SK-N-SH (cell line): ENCODE measurements at regions not wholly inside any gene's neighbourhood (a gene's known extent, or its start where the extent isn't known, plus 50 kb on each side); places are given as distances from the start of the nearest gene placed in this dataset.

Experiments
- CTCF ChIA-PET: fragments of 300-600, 350-600 bp; formaldehyde crosslinking; extraction: SDS; loops from one replicate; lab custom pipeline; 2021; lab: Yijun Ruan, JAX
- POLR2A ChIA-PET: fragments of 350-600 bp; sonication (Branson Sonifier 250); formaldehyde crosslinking; extraction: SDS; loops from one replicate; lab custom pipeline; 2020; ENCODE audit warnings: antibody characterized with exemption, inconsistent platforms; lab: Yijun Ruan, JAX
- DNase-seq: peaks from one replicate; pipeline ENCODE4 v3.0.0; 2012
- H2AFZ ChIP-seq: fragments of 200-600 bp; sonication (generic); 2 replicates; pipeline ENCODE4 v1.8.1; 2016; ENCODE audit warnings: antibody characterized with exemption, mild to moderate bottlenecking, low read depth
- H3F3A ChIP-seq: fragments of 200-600 bp; sonication (generic); replicated peaks from 2 replicates; pipeline ENCODE3; 2016; ENCODE audit warnings: antibody characterized with exemption, mild to moderate bottlenecking; ENCODE audit not compliant: insufficient read depth
- H3K27ac ChIP-seq, 2 experiments: fragments of 200-500 bp in 1 of 2; fragments of 200-600 bp in 1 of 2; sonication (Bioruptor generic) in 1 of 2; sonication (generic), shearing (Covaris generic) in 1 of 2; 2 replicates each; pipeline versions ENCODE4 v1.5.1 to v1.6.1; 2014 to 2016; ENCODE audit warnings: low read depth in 2 of 2, inconsistent platforms in 1 of 2, low read length in 1 of 2, mild to moderate bottlenecking in 1 of 2, mixed read lengths in 1 of 2
- H3K27me3 ChIP-seq: fragments of 200-600 bp; sonication (generic), shearing (Covaris generic); 2 replicates; pipeline ENCODE4 v1.6.1; 2016; ENCODE audit warnings: mixed run types; ENCODE audit not compliant: insufficient read depth
- H3K36me3 ChIP-seq, 2 experiments: fragments of 200-500 bp in 1 of 2; fragments of 200-600 bp in 1 of 2; sonication (Bioruptor generic) in 1 of 2; sonication (generic) in 1 of 2; replicated peaks in 1 of 2; 2 replicates each; pipeline versions ENCODE3 to v1.5.1; 2014 to 2016; ENCODE audit warnings: low read length in 1 of 2, mild to moderate bottlenecking in 1 of 2; ENCODE audit not compliant: insufficient read depth in 2 of 2, control insufficient read depth in 1 of 2
- H3K4me1 ChIP-seq, 2 experiments: fragments of 200-500 bp in 1 of 2; fragments of 200-600 bp in 1 of 2; sonication (Bioruptor generic) in 1 of 2; sonication (generic), shearing (Covaris generic) in 1 of 2; 2 replicates each; pipeline versions ENCODE4 v1.5.1 to v1.6.1; 2014 to 2016; ENCODE audit warnings: low read depth in 1 of 2, low read length in 1 of 2, mixed run types in 1 of 2; ENCODE audit not compliant: insufficient read depth in 2 of 2, control insufficient read depth in 1 of 2
- H3K4me2 ChIP-seq: fragments of 200-600 bp; sonication (generic), shearing (Covaris generic); 2 replicates; pipeline ENCODE4 v1.6.1; 2017; ENCODE audit warnings: mixed run types
- H3K4me3 ChIP-seq, 2 experiments: fragments of 200-500 bp in 1 of 2; fragments of 200-600 bp in 1 of 2; sonication (Bioruptor generic) in 1 of 2; sonication (generic), shearing (Covaris generic) in 1 of 2; 2 replicates each; pipeline versions ENCODE4 v1.5.1 to v1.8.1; 2014 to 2016; ENCODE audit warnings: low read depth in 2 of 2, inconsistent platforms in 1 of 2, low read length in 1 of 2, mild to moderate bottlenecking in 1 of 2, mixed read lengths in 1 of 2, moderate library complexity in 1 of 2
- H3K79me2 ChIP-seq: fragments of 200-600 bp; sonication (generic); 2 replicates; pipeline ENCODE4 v1.8.1; 2017; ENCODE audit warnings: mild to moderate bottlenecking; ENCODE audit not compliant: insufficient read depth
- H3K9ac ChIP-seq: fragments of 200-600 bp; sonication (generic); 2 replicates; pipeline ENCODE4 v1.6.1; 2017; ENCODE audit warnings: mixed run types
- H3K9me2 ChIP-seq: fragments of 200-600 bp; sonication (generic); 2 replicates; pipeline ENCODE4 v1.6.1; 2017; ENCODE audit warnings: mixed run types
- H3K9me3 ChIP-seq: fragments of 200-600 bp; sonication (generic); 2 replicates; pipeline ENCODE4 v1.6.1; 2017; ENCODE audit warnings: mixed run types, mild to moderate bottlenecking, moderate library complexity
- H4K20me1 ChIP-seq: fragments of 200-600 bp; sonication (generic); 2 replicates; pipeline ENCODE4 v1.6.1; 2017; ENCODE audit warnings: mild to moderate bottlenecking, mixed run types; ENCODE audit not compliant: insufficient read depth
- CHD2 ChIP-seq: fragments of 150-350 bp; IDR thresholded peaks from 2 replicates; pipeline ENCODE4 v1.6.1; 2018; ENCODE audit warnings: low read length; ENCODE audit not compliant: partially characterized antibody
- CTCF ChIP-seq: fragments of 200-600 bp; sonication (generic); IDR thresholded peaks from 2 replicates; pipeline ENCODE4 v1.6.1; 2017; ENCODE audit warnings: antibody characterized with exemption, mild to moderate bottlenecking, moderate library complexity
- ELF1 ChIP-seq: IDR thresholded peaks from 2 replicates; pipeline ENCODE4 v1.4.0; 2012
- EP300 ChIP-seq, 2 experiments: IDR thresholded peaks; 2 replicates each; pipeline versions ENCODE4 v1.4.0 to v1.6.1; 2012; ENCODE audit warnings: borderline replicate concordance in 1 of 2, low read depth in 1 of 2, low read length in 1 of 2
- FOXM1 ChIP-seq: IDR thresholded peaks from 2 replicates; pipeline ENCODE4 v1.4.0; 2012; ENCODE audit warnings: low read depth, mild to moderate bottlenecking
- GABPA ChIP-seq: IDR thresholded peaks from 2 replicates; pipeline ENCODE4 v1.4.0; 2012; ENCODE audit warnings: low read depth, mild to moderate bottlenecking
- IRF3 ChIP-seq: fragments of 150-350 bp; IDR thresholded peaks from 2 replicates; pipeline ENCODE4 v1.6.1; 2016; ENCODE audit warnings: mild to moderate bottlenecking, low read depth, low read length
- JUND ChIP-seq: IDR thresholded peaks from 2 replicates; pipeline ENCODE4 v1.4.0; 2012
- RXRA ChIP-seq: IDR thresholded peaks from 2 replicates; pipeline ENCODE4 v1.4.0; 2012; ENCODE audit warnings: low read depth, mild to moderate bottlenecking, borderline replicate concordance
- SIN3A ChIP-seq: IDR thresholded peaks from 2 replicates; pipeline ENCODE4 v1.6.1; 2012; ENCODE audit warnings: low read depth, mild to moderate bottlenecking, low read length, moderate library complexity, borderline replicate concordance
- SMC3 ChIP-seq: IDR thresholded peaks from 2 replicates; pipeline ENCODE4 v1.6.1; 2012; ENCODE audit warnings: low read depth, low read length, improper control_type of control experiment
- TCF12 ChIP-seq: IDR thresholded peaks from 2 replicates; pipeline ENCODE4 v1.4.0; 2012
- TEAD4 ChIP-seq: IDR thresholded peaks from 2 replicates; pipeline ENCODE4 v1.4.0; 2012; ENCODE audit warnings: mild to moderate bottlenecking, borderline replicate concordance; ENCODE audit not compliant: insufficient read depth
- USF1 ChIP-seq: IDR thresholded peaks from 2 replicates; pipeline ENCODE4 v1.4.0; 2012; ENCODE audit warnings: low read depth, borderline replicate concordance
- YY1 ChIP-seq: IDR thresholded peaks from 2 replicates; pipeline ENCODE4 v1.4.0; 2012; ENCODE audit warnings: low read depth, mild to moderate bottlenecking
- WGBS: methylation state at CpG from one replicate; pipeline ENCODE4 v1.1.6; 2017; ENCODE audit warnings: low lambda C conversion rate; 5-methylcytosine and 5-hydroxymethylcytosine counted together

GRCh38 chr17:65417406-65418221 is 143.8 kb downstream of the AXIN2 start:
- Histone ChIP-seq H3K27ac (no peak overlapping the region), H3K27me3 (no peaks in the 10 kb centered on the region), H4K20me1 (no peaks in the 10 kb centered on the region), H3K4me2 (no peak overlapping the region), H3K9me2 (no peaks in the 10 kb centered on the region), H3K36me3 (no peaks in the 10 kb centered on the region), H3K9ac (no peak overlapping the region), H3F3A (no peaks in the 10 kb centered on the region), H3K4me3 (no peak overlapping the region), H3K79me2 (no peaks in the 10 kb centered on the region), H3K9me3 (no peaks in the 10 kb centered on the region), H3K4me1 (no peaks in the 10 kb centered on the region; a peak in 1 of 4 replicates), H2AFZ (no peak overlapping the region)
- no peak for DNase-seq
- POLR2A ChIA-PET, result no interaction called here
- CTCF ChIA-PET, result interaction anchor here (0.6 to 1.7 kb wide), 3 partner anchors 84 to 747 kb away, joined by 3 to 5 read pairs (median 3); no protein-coding TSS in a partner anchor
- TF ChIP-seq TEAD4, result no peak
- WGBS, result 60% methylated on average over 7 of the region's 7 CpGs

- Histone ChIP-seq H3K79me2 (no peaks in the 10 kb centered on the region), H2AFZ (no peak overlapping the region), H3K27me3 (no peaks in the 10 kb centered on the region), H3K27ac (no peak overlapping the region), H3K9ac (no peak overlapping the region), H3K9me2 (no peaks in the 10 kb centered on the region), H3K4me3 (no peak overlapping the region), H3F3A (no peaks in the 10 kb centered on the region)
- POLR2A ChIA-PET, result no interaction called here
- CTCF ChIA-PET, result no interaction called here
- no peak for DNase-seq
- WGBS, result 35% methylated on average over 5 of the region's 5 CpGs
- TF ChIP-seq CHD2 (no peak), ELF1 (no peak), GABPA (no peak), SMC3 (no peak), TCF12 (no peak), IRF3 (no peak), CTCF (no peak), SIN3A (no peak), YY1 (no peak), FOXM1 (no peak), EP300 (IDR thresholded peaks at IDR 0.05; ENCODE audit: borderline replicate concordance in 1 of 2, low read depth in 1 of 2, low read length in 1 of 2) (no peak), RXRA (no peak), JUND (no peak), USF1 (no peak)
- TF ChIP-seq, all 33 proteins: peak for 0
- Histone ChIP-seq H3K9me3 (no peaks in the 10 kb centered on the region), H4K20me1 (no peaks in the 10 kb centered on the region), H3K4me1 (no peaks in the 10 kb centered on the region; a peak in 1 of 4 replicates), H3K36me3 (no peaks in the 10 kb centered on the region), H3K4me2 (no peak overlapping the region)
These were observed 145.5 kb downstream of the AXIN2 start for GRCh38 chr17:65415991-65416390.
